ENCODE measurements at regions not wholly inside any gene's neighbourhood (a gene's known extent, or its start where the extent isn't known, plus 50 kb on each side); places are given as distances from the start of the nearest gene placed in this dataset.

- H3K36me3 Mint-ChIP-seq (ENCODE audit: low read depth): no peaks in the 10 kb centered on the region
- no peak overlapping the region for H3K27ac Mint-ChIP-seq
- no peak for DNase-seq
- H3K4me1 Mint-ChIP-seq (ENCODE audit: low read depth): no peaks in the 10 kb centered on the region
- no peak overlapping the region for H3K4me3 Mint-ChIP-seq
- peaks cover 11% of the 10 kb centered on the region for H3K9me3 Mint-ChIP-seq
- no peaks in the 10 kb centered on the region for H3K27me3 Mint-ChIP-seq
Measured at GRCh38 chr14:26856876-26857518, 259.2 kb upstream of the NOVA1 start.

GRCh38 chr14:26859483-26859882 lies 261.6 kb upstream of the NOVA1 start:
- Mint-ChIP-seq H3K9me3 (peaks cover 11% of the 10 kb centered on the region), H3K27me3 (no peaks in the 10 kb centered on the region), H3K4me1 (ENCODE audit: low read depth) (no peaks in the 10 kb centered on the region), H3K4me3 (no peak overlapping the region), H3K27ac (no peak overlapping the region), H3K36me3 (ENCODE audit: low read depth) (no peaks in the 10 kb centered on the region)
- no peak for DNase-seq

- Mint-ChIP-seq H3K9me3 (peaks cover 11% of the 10 kb centered on the region), H3K36me3 (ENCODE audit: low read depth) (no peaks in the 10 kb centered on the region), H3K27ac (no peak overlapping the region), H3K4me1 (ENCODE audit: low read depth) (no peaks in the 10 kb centered on the region), H3K4me3 (no peak overlapping the region), H3K27me3 (no peaks in the 10 kb centered on the region)
- DNase-seq: no peak
Measured at GRCh38 chr14:26860111-26860510, 262.3 kb upstream of the NOVA1 start.

GRCh38 chr14:26863736-26864135 lies 265.9 kb upstream of the NOVA1 start:
- Mint-ChIP-seq H3K27ac (no peak overlapping the region), H3K36me3 (ENCODE audit: low read depth) (no peaks in the 10 kb centered on the region), H3K27me3 (no peaks in the 10 kb centered on the region), H3K9me3 (peaks cover 7% of the 10 kb centered on the region), H3K4me1 (ENCODE audit: low read depth) (no peaks in the 10 kb centered on the region), H3K4me3 (no peak overlapping the region)
- DNase-seq: no peak

- H3K36me3 Mint-ChIP-seq (ENCODE audit: low read depth): no peaks in the 10 kb centered on the region
- no peak overlapping the region for H3K4me3 Mint-ChIP-seq
- H3K9me3 Mint-ChIP-seq: peaks cover 14% of the 10 kb centered on the region
- H3K27ac Mint-ChIP-seq: no peak overlapping the region
- no peaks in the 10 kb centered on the region for H3K27me3 Mint-ChIP-seq
- no peak for DNase-seq
- no peaks in the 10 kb centered on the region for H3K4me1 Mint-ChIP-seq (ENCODE audit: low read depth)
Measured at GRCh38 chr14:26866721-26867120, 268.9 kb upstream of the NOVA1 start.

- Mint-ChIP-seq H3K36me3 (ENCODE audit: low read depth) (no peaks in the 10 kb centered on the region), H3K9me3 (peaks cover 15% of the 10 kb centered on the region), H3K4me3 (no peak overlapping the region), H3K27ac (no peak overlapping the region), H3K27me3 (no peaks in the 10 kb centered on the region), H3K4me1 (ENCODE audit: low read depth) (no peaks in the 10 kb centered on the region)
- DNase-seq: no peak
Measured at GRCh38 chr14:26867171-26867757, 269.4 kb upstream of the NOVA1 start.

GRCh38 chr14:26870096-26870495 lies 272.3 kb upstream of the NOVA1 start:
- no peaks in the 10 kb centered on the region for H3K36me3 Mint-ChIP-seq (ENCODE audit: low read depth)
- DNase-seq: no peak
- no peak overlapping the region for H3K27ac Mint-ChIP-seq
- peaks cover 21% of the 10 kb centered on the region for H3K9me3 Mint-ChIP-seq
- no peak overlapping the region for H3K4me3 Mint-ChIP-seq
- H3K27me3 Mint-ChIP-seq: no peaks in the 10 kb centered on the region
- H3K4me1 Mint-ChIP-seq (ENCODE audit: low read depth): no peaks in the 10 kb centered on the region

GRCh38 chr14:26870722-26871617 lies 273.1 kb upstream of the NOVA1 start:
- Mint-ChIP-seq H3K4me1 (ENCODE audit: low read depth) (no peaks in the 10 kb centered on the region), H3K4me3 (no peak overlapping the region), H3K27me3 (no peaks in the 10 kb centered on the region), H3K9me3 (peaks cover 27% of the 10 kb centered on the region), H3K27ac (no peak overlapping the region), H3K36me3 (ENCODE audit: low read depth) (no peaks in the 10 kb centered on the region)
- no peak for DNase-seq

- no peak for DNase-seq
- H3K27me3 Mint-ChIP-seq: no peaks in the 10 kb centered on the region
- no peaks in the 10 kb centered on the region for H3K36me3 Mint-ChIP-seq (ENCODE audit: low read depth)
- no peaks in the 10 kb centered on the region for H3K4me1 Mint-ChIP-seq (ENCODE audit: low read depth)
- no peak overlapping the region for H3K4me3 Mint-ChIP-seq
- peaks cover 33% of the 10 kb centered on the region for H3K9me3 Mint-ChIP-seq
- no peak overlapping the region for H3K27ac Mint-ChIP-seq
Measured at GRCh38 chr14:26872515-26873361, 274.9 kb upstream of the NOVA1 start.

GRCh38 chr14:26873362-26873960 lies 275.6 kb upstream of the NOVA1 start:
- Mint-ChIP-seq H3K4me1 (ENCODE audit: low read depth) (no peaks in the 10 kb centered on the region), H3K27me3 (no peaks in the 10 kb centered on the region), H3K4me3 (no peak overlapping the region), H3K27ac (no peak overlapping the region), H3K36me3 (ENCODE audit: low read depth) (no peaks in the 10 kb centered on the region), H3K9me3 (peaks cover 33% of the 10 kb centered on the region)
- DNase-seq: no peak

- no peak for DNase-seq
Measured at GRCh38 chr14:26887847-26888246, 290.0 kb upstream of the NOVA1 start.

GRCh38 chr14:26888592-26888991 lies 290.8 kb upstream of the NOVA1 start:
- peaks cover 24% of the 10 kb centered on the region for H3K9me3 Mint-ChIP-seq
- H3K27me3 Mint-ChIP-seq: no peaks in the 10 kb centered on the region
- no peak overlapping the region for H3K27ac Mint-ChIP-seq
- no peaks in the 10 kb centered on the region for H3K36me3 Mint-ChIP-seq (ENCODE audit: low read depth)
- no peak overlapping the region for H3K4me3 Mint-ChIP-seq
- no peaks in the 10 kb centered on the region for H3K4me1 Mint-ChIP-seq (ENCODE audit: low read depth)
- DNase-seq: no peak

More at GRCh38 chr14:26887847-26888246, 290.0 kb upstream of the NOVA1 start:
- Mint-ChIP-seq H3K4me1 (ENCODE audit: low read depth) (no peaks in the 10 kb centered on the region), H3K27me3 (no peaks in the 10 kb centered on the region), H3K4me3 (no peak overlapping the region), H3K36me3 (ENCODE audit: low read depth) (no peaks in the 10 kb centered on the region), H3K27ac (no peak overlapping the region), H3K9me3 (peaks cover 26% of the 10 kb centered on the region)

- Mint-ChIP-seq H3K27ac (no peak overlapping the region), H3K4me1 (ENCODE audit: low read depth) (no peaks in the 10 kb centered on the region), H3K36me3 (ENCODE audit: low read depth) (no peaks in the 10 kb centered on the region), H3K9me3 (peaks cover 12% of the 10 kb centered on the region), H3K27me3 (no peaks in the 10 kb centered on the region), H3K4me3 (no peak overlapping the region)
- DNase-seq: no peak
Measured at GRCh38 chr14:26896447-26896846, 298.6 kb upstream of the NOVA1 start.

GRCh38 chr14:26897196-26897595 lies 299.4 kb upstream of the NOVA1 start:
- Mint-ChIP-seq H3K9me3 (peaks cover 12% of the 10 kb centered on the region), H3K4me1 (ENCODE audit: low read depth) (no peaks in the 10 kb centered on the region), H3K36me3 (ENCODE audit: low read depth) (no peaks in the 10 kb centered on the region), H3K4me3 (no peak overlapping the region), H3K27me3 (no peaks in the 10 kb centered on the region), H3K27ac (no peak overlapping the region)
- no peak for DNase-seq

Data from activated T-cell treated with anti-CD3 and anti-CD28 coated beads, Interleukin-2, amount 50 U/mL, for 24 hours (primary cell).